ENCODE measurements at regions not wholly inside any gene's neighbourhood (a gene's known extent, or its start where the extent isn't known, plus 50 kb on each side); places are given as distances from the start of the nearest gene placed in this dataset.

DNA sequence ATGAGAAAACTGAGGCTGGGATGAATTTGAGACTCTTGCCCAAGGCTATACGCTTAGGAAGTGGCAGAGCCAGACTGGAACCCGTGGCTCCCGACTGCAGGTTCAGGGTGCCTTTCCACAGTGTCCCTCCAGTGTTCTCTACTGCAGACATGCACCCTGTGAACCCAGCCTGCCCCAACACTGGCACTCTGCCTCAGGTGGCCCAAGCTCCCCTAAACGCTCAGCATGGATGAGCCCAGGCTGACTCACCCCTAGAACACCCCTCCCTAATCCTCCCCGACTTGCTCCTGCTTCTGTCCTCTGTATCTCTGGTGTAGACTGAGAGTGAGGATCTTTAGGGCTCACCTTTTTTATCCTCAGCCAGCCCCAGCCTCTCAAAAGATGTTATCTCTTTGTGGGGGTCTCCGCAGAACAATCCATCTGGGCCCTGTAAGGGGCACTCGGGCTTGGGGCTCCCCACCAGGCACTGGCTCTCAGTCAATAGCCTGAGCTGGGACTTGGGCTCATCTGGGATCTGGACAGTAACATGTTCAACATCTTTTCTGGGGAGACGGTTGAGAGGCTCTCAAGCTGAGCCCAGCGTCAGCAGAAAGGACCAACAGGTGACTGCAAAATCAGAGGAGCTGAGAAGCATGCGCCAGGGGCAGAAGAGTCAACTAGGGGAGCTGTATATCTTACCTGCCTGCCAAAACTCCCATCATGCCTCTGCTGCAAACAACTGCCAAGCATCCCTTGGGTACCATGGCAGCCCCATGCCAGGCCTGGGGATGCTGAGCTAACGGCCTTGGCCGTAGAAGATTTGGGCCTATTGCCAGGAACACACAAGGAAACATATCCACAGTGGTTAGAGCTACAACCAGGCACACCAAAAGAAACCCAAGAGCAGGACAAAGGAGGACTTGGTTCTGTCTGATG is 176.2 kb downstream of the BUD13 start:
- DNase-seq, result no peak
- Mint-ChIP-seq H3K36me3 (ENCODE audit: low read depth) (no peaks in the 10 kb centered on the region), H3K27me3 (peaks cover 54% of the 10 kb centered on the region), H3K4me1 (no peaks in the 10 kb centered on the region), H3K27ac (no peak overlapping the region), H3K4me3 (no peak overlapping the region)
- ATAC-seq, result no peak
- no peaks in the 10 kb centered on the region for H3K9me3 ChIP-seq (ENCODE audit: control insufficient read depth, low read length, poor library complexity, severe bottlenecking)

DNA sequence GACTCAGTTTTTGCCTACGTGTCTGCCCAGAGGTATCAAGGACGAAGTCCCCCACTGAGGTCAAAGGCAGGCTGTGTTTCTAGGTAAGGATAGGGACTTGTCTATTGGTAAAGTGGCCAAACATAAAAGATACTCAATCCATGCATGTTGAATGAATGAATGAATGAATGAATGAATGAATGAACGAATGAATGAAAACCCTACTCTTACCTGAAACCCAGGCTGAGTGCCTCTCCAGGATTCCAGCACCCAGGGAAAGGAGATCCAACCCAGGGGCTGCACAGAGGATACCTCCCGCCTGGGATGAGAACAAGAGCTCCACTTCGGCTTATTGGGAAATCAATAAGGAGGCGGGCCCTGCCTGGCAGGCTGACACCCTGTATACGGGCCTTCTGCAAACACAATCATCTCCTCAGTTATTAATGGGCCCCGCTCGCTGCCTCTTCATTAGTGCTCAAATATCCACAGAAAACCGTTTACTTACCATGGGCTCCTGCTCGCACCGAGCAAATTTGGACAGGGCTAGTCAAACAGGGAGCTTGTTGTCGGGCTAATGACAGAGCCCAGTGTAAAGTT is 177.4 kb downstream of the BUD13 start:
- ATAC-seq (no peak), DNase-seq (no peak)
- Mint-ChIP-seq H3K36me3 (ENCODE audit: low read depth) (no peaks in the 10 kb centered on the region), H3K27ac (no peak overlapping the region), H3K27me3 (peaks cover 54% of the 10 kb centered on the region), H3K4me1 (no peaks in the 10 kb centered on the region), H3K4me3 (no peak overlapping the region)
- H3K9me3 ChIP-seq (ENCODE audit: control insufficient read depth, low read length, poor library complexity, severe bottlenecking), result no peaks in the 10 kb centered on the region

DNA sequence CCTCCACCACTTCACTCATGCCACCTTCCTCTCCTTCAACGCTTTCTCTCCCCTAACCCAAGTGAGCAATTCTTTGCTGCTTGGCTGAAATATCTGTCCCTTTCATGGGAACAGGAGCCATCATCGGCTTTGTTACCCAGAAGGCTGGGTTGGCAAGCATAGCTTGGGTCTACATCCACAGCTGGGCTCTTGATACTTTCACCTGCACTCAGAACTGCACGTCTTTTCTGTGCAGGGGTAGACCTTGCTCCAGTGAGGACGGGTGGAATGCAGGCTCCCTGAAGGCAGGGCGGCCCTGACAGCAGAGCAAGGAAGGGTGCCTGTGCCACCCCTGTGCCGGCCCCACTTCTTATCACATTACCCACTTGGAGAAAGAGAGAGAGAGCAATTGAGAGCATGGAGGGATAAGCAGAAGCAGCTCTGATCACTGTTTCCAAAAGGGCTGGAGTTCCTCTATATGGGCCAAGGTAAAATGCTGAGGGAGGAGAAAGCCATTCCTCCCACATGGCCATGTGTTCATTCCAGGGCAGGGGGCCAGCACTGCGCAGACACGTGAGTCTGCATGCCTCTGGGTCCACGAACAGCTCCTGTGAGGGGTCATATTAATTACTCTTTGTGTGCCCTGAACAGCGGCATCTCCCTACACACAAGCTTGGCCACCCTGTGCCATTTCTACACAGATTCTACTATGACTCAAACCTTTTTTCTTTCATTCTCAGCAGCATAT is 181.8 kb downstream of the BUD13 start:
- peaks cover 32% of the 10 kb centered on the region for H3K27me3 Mint-ChIP-seq
- no peak for ATAC-seq
- no peaks in the 10 kb centered on the region for H3K36me3 Mint-ChIP-seq (ENCODE audit: low read depth)
- no peaks in the 10 kb centered on the region for H3K9me3 ChIP-seq (ENCODE audit: control insufficient read depth, low read length, poor library complexity, severe bottlenecking)
- DNase-seq, result no peak
- no peaks in the 10 kb centered on the region for H3K4me1 Mint-ChIP-seq
- no peak overlapping the region for H3K4me3 Mint-ChIP-seq
- no peak overlapping the region for H3K27ac Mint-ChIP-seq

DNA sequence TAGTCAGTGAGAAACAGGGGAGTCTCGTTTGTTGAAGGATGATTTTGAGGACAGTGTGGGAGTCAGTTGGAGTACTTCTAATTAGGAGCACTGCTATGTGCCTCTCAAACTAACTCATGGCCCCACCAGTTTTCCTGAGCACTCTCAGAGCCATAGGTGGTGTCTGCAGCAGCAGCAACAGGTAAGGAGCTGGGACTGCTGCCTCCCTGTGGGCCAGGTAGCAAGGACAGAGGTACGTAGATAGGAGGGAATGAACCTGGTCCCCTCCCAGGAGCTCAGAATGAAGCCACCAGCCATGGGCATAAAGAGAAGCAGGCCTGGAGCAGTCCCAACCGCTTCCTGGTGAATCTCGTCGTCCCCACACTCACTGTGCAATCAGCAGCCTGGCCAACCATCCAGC is 183.4 kb downstream of the BUD13 start:
- Mint-ChIP-seq H3K27me3 (peaks cover 47% of the 10 kb centered on the region), H3K27ac (no peak overlapping the region), H3K36me3 (ENCODE audit: low read depth) (no peaks in the 10 kb centered on the region), H3K4me3 (no peak overlapping the region), H3K4me1 (no peaks in the 10 kb centered on the region)
- no peaks in the 10 kb centered on the region for H3K9me3 ChIP-seq (ENCODE audit: control insufficient read depth, low read length, poor library complexity, severe bottlenecking)
- DNase-seq, result no peak
- ATAC-seq, result no peak

DNA sequence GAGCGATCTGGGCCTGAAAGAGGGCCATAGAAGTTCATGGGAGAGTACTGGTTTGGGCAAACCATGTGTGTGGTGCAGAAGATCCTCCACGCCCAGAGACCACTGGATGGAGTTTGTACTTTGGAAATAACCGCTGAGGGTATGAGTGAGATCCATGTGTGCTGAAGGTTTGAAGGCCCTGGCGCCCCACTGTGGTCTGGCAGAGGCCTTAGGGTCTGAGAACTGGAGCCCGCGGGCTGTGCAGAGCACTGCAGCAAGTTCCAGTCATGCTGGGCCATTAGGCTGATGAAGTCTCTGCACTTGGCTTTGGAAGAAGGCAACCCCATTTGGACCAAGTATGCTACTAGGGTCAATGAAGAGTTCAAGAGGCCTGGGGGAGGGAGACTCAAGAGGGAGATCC is 186.4 kb downstream of the BUD13 start:
- H3K9me3 ChIP-seq (ENCODE audit: control insufficient read depth, low read length, poor library complexity, severe bottlenecking), result no peaks in the 10 kb centered on the region
- ATAC-seq, result no peak
- no peaks in the 10 kb centered on the region for H3K36me3 Mint-ChIP-seq (ENCODE audit: low read depth)
- H3K27ac Mint-ChIP-seq, result no peak overlapping the region
- H3K27me3 Mint-ChIP-seq, result peaks cover 54% of the 10 kb centered on the region
- H3K4me3 Mint-ChIP-seq, result no peak overlapping the region
- no peak for DNase-seq
- no peaks in the 10 kb centered on the region for H3K4me1 Mint-ChIP-seq

DNA sequence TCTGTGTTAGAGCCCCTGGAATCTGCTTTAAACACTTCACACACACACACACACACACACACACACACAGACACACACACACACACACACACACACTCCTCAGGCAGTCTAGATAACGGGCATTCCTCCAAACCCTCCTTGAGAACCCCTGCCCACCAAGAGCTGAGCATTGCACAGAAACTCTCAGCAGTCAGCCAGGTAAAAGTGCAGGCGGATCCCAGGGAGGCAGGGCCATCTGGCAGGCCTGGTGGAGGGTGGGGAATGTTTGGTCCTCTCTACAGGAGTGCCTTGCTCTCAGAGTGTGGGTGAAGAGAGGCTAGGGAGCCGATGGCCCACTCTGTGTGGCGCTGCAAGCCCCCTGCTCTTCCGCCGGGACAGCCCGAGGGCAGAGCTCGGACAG is 190.2 kb downstream of the BUD13 start:
- H3K9me3 ChIP-seq (ENCODE audit: control insufficient read depth, low read length, poor library complexity, severe bottlenecking), result no peaks in the 10 kb centered on the region
- Mint-ChIP-seq H3K36me3 (ENCODE audit: low read depth) (no peaks in the 10 kb centered on the region), H3K4me1 (peaks cover 1% of the 10 kb centered on the region), H3K4me3 (no peak overlapping the region), H3K27me3 (peaks cover 75% of the 10 kb centered on the region), H3K27ac (no peak overlapping the region)
- no peak for ATAC-seq
- DNase-seq, result no peak

DNA sequence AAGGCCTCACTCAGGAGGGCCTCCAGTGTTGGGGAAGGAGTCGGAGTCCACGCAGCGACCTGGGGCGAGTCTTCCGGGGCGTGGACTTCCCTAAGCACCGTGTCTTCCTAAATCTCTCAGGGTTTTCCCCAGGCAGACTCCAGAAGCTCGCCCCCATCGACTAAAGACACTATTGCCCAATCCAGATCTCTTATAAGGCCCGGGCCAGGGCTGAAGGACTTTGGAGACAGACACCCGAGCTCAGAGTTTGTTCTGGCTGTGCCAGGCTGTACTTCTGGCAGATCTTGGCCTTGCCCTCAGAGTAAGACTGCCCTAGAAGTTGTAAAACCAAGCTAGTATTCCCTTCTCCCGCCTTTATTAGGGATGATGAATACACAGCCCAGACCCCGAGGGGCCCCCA is 191.4 kb downstream of the BUD13 start:
- H3K27ac Mint-ChIP-seq, result no peak overlapping the region
- peaks cover 3% of the 10 kb centered on the region for H3K4me1 Mint-ChIP-seq
- DNase-seq, result no peak
- no peak overlapping the region for H3K4me3 Mint-ChIP-seq
- no peak for ATAC-seq
- peaks cover 79% of the 10 kb centered on the region for H3K27me3 Mint-ChIP-seq
- H3K36me3 Mint-ChIP-seq (ENCODE audit: low read depth), result no peaks in the 10 kb centered on the region
- H3K9me3 ChIP-seq (ENCODE audit: control insufficient read depth, low read length, poor library complexity, severe bottlenecking), result no peaks in the 10 kb centered on the region

DNA sequence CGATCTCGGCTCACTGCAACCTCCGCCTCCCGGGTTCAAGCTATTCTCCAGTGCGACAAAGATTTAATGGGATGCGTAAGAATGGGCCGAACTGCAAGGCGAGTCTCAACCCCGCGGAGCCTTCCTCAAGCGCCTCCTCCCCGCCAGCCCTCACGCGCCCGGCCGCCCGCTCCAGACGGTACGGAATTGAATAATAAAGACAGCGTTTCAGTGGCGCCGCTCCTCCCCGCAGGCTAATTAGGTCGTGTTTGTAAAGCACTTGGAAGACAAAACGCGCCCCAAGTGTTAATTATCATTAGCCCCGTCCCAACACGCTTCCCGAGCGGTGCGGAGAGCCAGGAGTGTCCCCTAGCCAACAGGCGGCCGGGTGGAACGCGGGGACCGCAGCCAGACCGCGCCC is 192.0 kb downstream of the BUD13 start:
- Mint-ChIP-seq H3K27ac (no peak overlapping the region), H3K4me3 (no peak overlapping the region), H3K4me1 (peaks cover 3% of the 10 kb centered on the region), H3K36me3 (ENCODE audit: low read depth) (no peaks in the 10 kb centered on the region), H3K27me3 (peaks cover 74% of the 10 kb centered on the region)
- ATAC-seq (no peak), DNase-seq (no peak)
- H3K9me3 ChIP-seq (ENCODE audit: control insufficient read depth, low read length, poor library complexity, severe bottlenecking), result no peaks in the 10 kb centered on the region

DNA sequence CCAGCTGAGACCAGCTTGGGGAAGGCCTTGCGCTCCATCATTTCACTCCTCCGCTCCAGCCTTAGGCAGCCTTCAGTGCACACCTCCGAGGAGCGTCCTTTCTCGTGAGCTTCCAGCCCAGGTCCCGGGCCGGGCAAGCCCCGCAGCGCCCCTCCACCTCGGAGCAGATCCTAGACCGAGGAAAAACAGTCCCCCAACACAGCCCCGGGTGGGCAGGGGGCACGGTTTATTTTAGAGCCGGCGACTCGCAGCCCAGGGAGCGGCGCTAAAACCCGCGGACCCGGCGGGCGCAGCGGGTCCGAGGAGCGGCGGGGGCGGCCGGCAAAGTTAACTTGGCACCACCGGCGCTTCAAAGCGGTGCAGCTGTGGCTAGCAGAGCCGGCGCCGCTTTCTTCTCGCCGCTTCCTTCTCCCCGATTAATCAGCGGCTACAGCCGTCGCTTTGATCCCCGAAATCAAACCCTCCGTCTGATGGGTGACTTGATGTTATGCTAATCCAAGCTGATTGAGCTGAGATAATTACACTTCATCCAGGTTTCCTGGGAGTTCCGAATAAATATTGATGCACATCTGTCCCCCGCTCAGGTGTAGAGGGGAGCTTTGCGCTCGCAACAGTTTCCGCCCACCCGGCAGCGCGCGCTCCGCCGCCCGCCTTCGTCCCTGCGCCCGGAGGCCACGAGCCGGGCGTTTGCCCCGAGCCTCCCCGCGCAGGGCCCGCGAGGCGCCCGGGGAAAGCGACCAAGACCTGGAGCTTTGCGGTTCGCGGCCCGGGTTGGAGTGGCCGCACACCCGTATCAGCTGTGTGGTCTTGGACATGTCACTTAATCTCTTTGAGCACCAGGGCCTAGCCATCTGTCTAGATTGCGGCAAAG is 192.7 kb downstream of the BUD13 start:
- peaks cover 67% of the 10 kb centered on the region for H3K27me3 Mint-ChIP-seq
- peaks cover 3% of the 10 kb centered on the region for H3K4me1 Mint-ChIP-seq
- H3K36me3 Mint-ChIP-seq (ENCODE audit: low read depth), result no peaks in the 10 kb centered on the region
- no peaks in the 10 kb centered on the region for H3K9me3 ChIP-seq (ENCODE audit: control insufficient read depth, low read length, poor library complexity, severe bottlenecking)
- no peak for ATAC-seq
- H3K4me3 Mint-ChIP-seq, result no peak overlapping the region
- no peak overlapping the region for H3K27ac Mint-ChIP-seq
- DNase-seq, result no peak

DNA sequence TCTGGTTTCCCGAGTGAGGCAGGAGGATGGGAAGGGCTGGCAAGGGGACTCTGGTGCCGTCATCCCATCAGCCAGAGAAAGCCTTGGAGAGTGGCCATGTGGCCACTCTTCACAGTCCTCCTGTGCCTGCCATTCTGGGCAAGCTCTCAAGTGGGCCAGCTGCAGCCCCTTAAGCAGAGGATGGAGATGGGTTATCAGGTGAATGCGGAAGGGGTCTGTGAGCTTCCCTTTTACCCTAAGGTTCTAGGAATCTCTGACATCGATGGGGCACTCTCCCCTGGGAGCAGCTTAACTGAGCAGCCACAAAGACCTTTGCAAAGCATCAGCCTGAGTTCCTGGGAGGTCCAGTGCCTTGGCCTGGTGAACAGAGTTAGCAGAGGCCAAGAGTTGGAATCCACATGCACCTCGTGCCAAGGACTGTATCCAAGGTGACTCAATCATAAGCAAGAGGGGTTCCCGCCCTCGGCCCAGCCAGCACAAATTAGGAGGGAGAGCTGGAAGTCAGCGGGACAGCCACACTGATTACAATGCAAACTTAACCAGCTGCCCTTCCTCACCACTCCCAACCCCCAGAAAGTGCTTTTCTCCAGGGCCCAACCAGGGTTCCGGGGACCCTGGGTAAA is 193.6 kb downstream of the BUD13 start:
- ATAC-seq (no peak), DNase-seq (no peak)
- H3K9me3 ChIP-seq (ENCODE audit: control insufficient read depth, low read length, poor library complexity, severe bottlenecking), result no peaks in the 10 kb centered on the region
- H3K4me1 Mint-ChIP-seq, result peaks cover 3% of the 10 kb centered on the region
- peaks cover 58% of the 10 kb centered on the region for H3K27me3 Mint-ChIP-seq
- no peaks in the 10 kb centered on the region for H3K36me3 Mint-ChIP-seq (ENCODE audit: low read depth)
- no peak overlapping the region for H3K27ac Mint-ChIP-seq
- H3K4me3 Mint-ChIP-seq, result no peak overlapping the region

DNA sequence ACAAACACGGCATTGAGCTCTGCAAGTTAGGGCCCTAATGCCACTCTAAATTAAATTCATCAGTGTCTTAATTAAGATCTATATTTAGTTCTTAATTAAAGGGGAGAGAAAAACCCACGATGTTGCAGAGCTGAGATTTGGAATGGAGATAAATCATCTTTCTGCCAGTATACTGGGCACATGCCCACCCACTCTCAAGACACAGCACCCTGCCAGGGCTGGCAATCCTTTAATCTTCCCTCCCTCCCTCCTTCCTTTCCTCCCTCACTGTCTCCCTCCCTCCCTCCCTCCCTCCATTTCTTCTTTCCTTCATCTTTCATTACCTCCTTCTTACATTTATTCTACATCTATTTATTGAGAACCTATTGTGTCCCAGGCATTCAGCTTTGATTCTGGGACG is 194.8 kb downstream of the BUD13 start:
- no peaks in the 10 kb centered on the region for H3K9me3 ChIP-seq (ENCODE audit: control insufficient read depth, low read length, poor library complexity, severe bottlenecking)
- H3K4me3 Mint-ChIP-seq, result no peak overlapping the region
- DNase-seq, result no peak
- peaks cover 47% of the 10 kb centered on the region for H3K27me3 Mint-ChIP-seq
- no peak overlapping the region for H3K27ac Mint-ChIP-seq
- ATAC-seq, result no peak
- peaks cover 3% of the 10 kb centered on the region for H3K4me1 Mint-ChIP-seq
- H3K36me3 Mint-ChIP-seq (ENCODE audit: low read depth), result no peaks in the 10 kb centered on the region

DNA sequence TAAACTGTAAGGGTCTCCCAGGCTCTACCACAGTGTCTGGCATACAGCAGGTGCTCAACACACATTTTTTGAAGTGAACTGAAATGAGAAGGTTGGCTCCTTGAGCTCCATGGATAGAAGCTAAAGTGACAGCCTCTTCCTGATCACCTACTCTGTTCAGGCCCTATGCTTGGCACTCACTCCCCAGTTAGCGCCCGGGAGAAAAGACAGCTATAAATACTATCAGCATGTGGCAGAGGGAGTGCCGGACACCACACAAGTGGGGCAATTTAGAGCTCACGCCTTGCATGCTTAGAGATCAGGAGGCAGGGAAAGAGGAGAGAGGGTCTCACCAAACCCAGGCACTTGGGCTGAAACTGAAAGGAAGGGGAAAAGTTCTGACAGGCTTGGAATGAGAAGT is 195.5 kb downstream of the BUD13 start:
- H3K4me3 Mint-ChIP-seq, result no peak overlapping the region
- no peaks in the 10 kb centered on the region for H3K9me3 ChIP-seq (ENCODE audit: control insufficient read depth, low read length, poor library complexity, severe bottlenecking)
- peaks cover 3% of the 10 kb centered on the region for H3K4me1 Mint-ChIP-seq
- DNase-seq (no peak), ATAC-seq (no peak)
- H3K36me3 Mint-ChIP-seq (ENCODE audit: low read depth), result no peaks in the 10 kb centered on the region
- H3K27ac Mint-ChIP-seq, result no peak overlapping the region
- H3K27me3 Mint-ChIP-seq, result peaks cover 42% of the 10 kb centered on the region

Data from T-helper 17 cell (primary cell).